Glomerular visceral epithelial cell (primary cell): ENCODE measurements at regions not wholly inside any gene's neighbourhood (a gene's known extent, or its start where the extent isn't known, plus 50 kb on each side); places are given as distances from the start of the nearest gene placed in this dataset.

Experiments used
- DNase-seq: peaks from one replicate; pipeline ENCODE4 v3.0.0-alpha.2; 2016; ENCODE audit errors: extremely low spot score

- no peak for DNase-seq
Measured at GRCh38 chr20:40806929-40807820, 118.1 kb upstream of the MAFB start.

GRCh38 chr20:40807821-40808170, 118.8 kb upstream of the MAFB start:
- no peak for DNase-seq

- no peak for DNase-seq
Measured at GRCh38 chr20:40808936-40809335, 119.9 kb upstream of the MAFB start.

- DNase-seq = no peak
Measured at GRCh38 chr20:40809361-40809760, 120.3 kb upstream of the MAFB start.

- no peak for DNase-seq
Measured at GRCh38 chr20:40810332-40811000, 121.4 kb upstream of the MAFB start.

- DNase-seq = no peak
Measured at GRCh38 chr20:40811004-40811403, 122.0 kb upstream of the MAFB start.

GRCh38 chr20:40811660-40812414, 122.8 kb upstream of the MAFB start:
- DNase-seq = no peak

GRCh38 chr20:40812415-40812925, 123.4 kb upstream of the MAFB start:
- no peak for DNase-seq

GRCh38 chr20:40813029-40813431, 124.0 kb upstream of the MAFB start:
- DNase-seq = no peak

- no peak for DNase-seq
Measured at GRCh38 chr20:40813708-40814630, 124.9 kb upstream of the MAFB start.

- no peak for DNase-seq
Measured at GRCh38 chr20:40814631-40814960, 125.6 kb upstream of the MAFB start.

GRCh38 chr20:40815156-40816038, 126.4 kb upstream of the MAFB start:
- no peak for DNase-seq

GRCh38 chr20:40816039-40816352, 127.0 kb upstream of the MAFB start:
- no peak for DNase-seq

GRCh38 chr20:40821429-40821828, 132.4 kb upstream of the MAFB start:
- DNase-seq = no peak

GRCh38 chr20:40826699-40827098, 137.7 kb upstream of the MAFB start:
- DNase-seq = no peak

GRCh38 chr20:40835321-40835720, 146.3 kb upstream of the MAFB start:
- no peak for DNase-seq

GRCh38 chr20:40838509-40838908, 149.5 kb upstream of the MAFB start:
- DNase-seq = no peak

GRCh38 chr20:40843251-40843650, 154.2 kb upstream of the MAFB start:
- no peak for DNase-seq

GRCh38 chr20:40844332-40844731, 155.3 kb upstream of the MAFB start:
- no peak for DNase-seq

GRCh38 chr20:40848096-40848495, 159.1 kb upstream of the MAFB start:
- DNase-seq = no peak

- DNase-seq = no peak
Measured at GRCh38 chr20:40848526-40848925, 159.5 kb upstream of the MAFB start.
